ENCODE measurements at regions not wholly inside any gene's neighbourhood (a gene's known extent, or its start where the extent isn't known, plus 50 kb on each side); places are given as distances from the start of the nearest gene placed in this dataset.

GRCh38 chr3:44030687-44031305 lies 210.9 kb upstream of the TOPAZ1 start:
- TF ChIP-seq CTCF (IDR thresholded peaks at IDR 0.05), result no peak
- no peak for TF ChIP-seq POLR2AphosphoS5 (IDR thresholded peaks at IDR 0.05; ENCODE audit: insufficient read depth in 1 of 2, low read depth in 1 of 2)
- no peak for TF ChIP-seq POLR2A (IDR thresholded peaks at IDR 0.05)

Data from vagina (tissue), 2 donors.